ENCODE measurements at regions not wholly inside any gene's neighbourhood (a gene's known extent, or its start where the extent isn't known, plus 50 kb on each side); places are given as distances from the start of the nearest gene placed in this dataset.
"Not testable (repeated sequence)": the region's sequence is repeated elsewhere in the genome, so short reads cannot be mapped to it uniquely, and the experiment has no call there.

DNA sequence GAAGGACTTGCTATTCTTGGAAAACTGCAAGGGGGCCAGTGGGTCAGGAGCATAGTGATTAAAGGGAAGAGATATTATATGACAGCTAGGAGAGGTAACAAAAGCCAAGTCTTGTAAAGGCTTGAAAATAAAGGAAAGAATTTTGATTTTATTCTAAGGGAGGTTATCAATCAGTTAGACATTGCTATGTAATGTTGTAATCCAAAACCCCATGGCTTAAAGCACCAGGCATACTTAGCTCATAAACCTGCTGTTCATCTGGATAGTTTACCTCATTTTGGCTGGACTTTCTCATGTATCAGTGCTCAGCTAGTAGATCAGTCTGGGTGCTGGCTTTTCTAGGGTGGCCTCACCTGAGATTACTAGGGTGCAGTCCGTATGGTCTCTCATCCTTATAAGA, 680.9 kb upstream of the LMO3 start:
- H3K27ac ChIP-seq, result no peak overlapping the region
- TF ChIP-seq POLR2A (IDR thresholded peaks at IDR 0.05), result no peak
- TF ChIP-seq CTCF (IDR thresholded peaks at IDR 0.05), result no peak
- H3K4me1 ChIP-seq, result no peaks in the 10 kb centered on the region
- no peak overlapping the region for H3K4me3 ChIP-seq
- intact Hi-C loops (cut with DNase I), result no loop called here
- H3K27me3 ChIP-seq, result no peaks in the 10 kb centered on the region
- DNase-seq, result no peak
- WGBS (ENCODE audit: insufficient coverage, low coverage, low lambda C conversion rate, missing lambda C conversion rate), result 59% methylated on average over 1 of the region's 1 CpG
- H3K9me3 ChIP-seq, result no peaks in the 10 kb centered on the region
- H3K36me3 ChIP-seq, result no peaks in the 10 kb centered on the region
- ATAC-seq, result no peak

- TF ChIP-seq POLR2A (IDR thresholded peaks at IDR 0.05) (no peak), CTCF (IDR thresholded peaks at IDR 0.05) (no peak)
- 78% methylated on average over 1 of the region's 1 CpG for WGBS (ENCODE audit: insufficient coverage, low coverage, low lambda C conversion rate, missing lambda C conversion rate)
- intact Hi-C loops (cut with DNase I), result no loop called here
- Histone ChIP-seq H3K27me3 (no peaks in the 10 kb centered on the region), H3K4me1 (no peaks in the 10 kb centered on the region), H3K36me3 (no peaks in the 10 kb centered on the region), H3K4me3 (no peak overlapping the region), H3K9me3 (no peaks in the 10 kb centered on the region), H3K27ac (no peak overlapping the region)
- ATAC-seq (no peak), DNase-seq (no peak)
Observed at GRCh38 chr12:17284873-17285272, 678.9 kb upstream of the LMO3 start.

- Histone ChIP-seq H3K4me1 (no peaks in the 10 kb centered on the region), H3K4me3 (no peak overlapping the region), H3K27me3 (no peaks in the 10 kb centered on the region), H3K9me3 (no peaks in the 10 kb centered on the region), H3K27ac (no peak overlapping the region), H3K36me3 (no peaks in the 10 kb centered on the region)
- 65% methylated on average over 4 of the region's 9 CpGs for WGBS (ENCODE audit: insufficient coverage, low coverage, low lambda C conversion rate, missing lambda C conversion rate)
- TF ChIP-seq CTCF (IDR thresholded peaks at IDR 0.05) (no peak), POLR2A (IDR thresholded peaks at IDR 0.05) (no peak)
- no peak for ATAC-seq
- intact Hi-C loops (cut with DNase I), result no loop called here
- no peak for DNase-seq
Observed at GRCh38 chr12:17283563-17283962, 677.6 kb upstream of the LMO3 start.

DNA sequence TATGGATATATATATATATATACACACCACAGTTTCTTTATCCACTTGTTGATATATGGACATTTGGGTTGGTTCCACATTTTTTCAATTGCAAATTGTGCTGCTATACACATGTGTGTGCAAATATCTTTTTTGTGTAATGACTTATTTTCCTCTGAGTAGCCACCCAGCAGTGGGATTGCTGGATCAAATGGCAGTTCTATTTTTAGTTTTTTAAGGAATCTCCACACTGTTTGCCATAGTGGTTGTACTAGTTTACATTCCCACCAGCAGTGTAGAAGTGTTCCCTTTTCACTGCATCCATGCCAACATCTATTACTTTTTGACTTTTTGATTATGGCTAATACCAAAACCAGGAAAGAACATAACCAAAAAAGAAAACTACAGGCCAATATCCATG, 676.2 kb upstream of the LMO3 start:
- H3K27me3 ChIP-seq; DNase-seq; H3K27ac ChIP-seq; ATAC-seq; intact Hi-C loops (cut with DNase I); H3K36me3 ChIP-seq; H3K9me3 ChIP-seq; H3K4me3 ChIP-seq; H3K4me1 ChIP-seq: not testable (repeated sequence)

GRCh38 chr12:17278946-17279345, 673.0 kb upstream of the LMO3 start:
- H3K4me1 ChIP-seq, result no peaks in the 10 kb centered on the region
- intact Hi-C loops (cut with DNase I), result no loop called here
- TF ChIP-seq CTCF (IDR thresholded peaks at IDR 0.05) (peak in 3 of 4 donors; percentile 28 to 31 (median 29)), POLR2A (IDR thresholded peaks at IDR 0.05) (no peak)
- H3K36me3 ChIP-seq, result no peaks in the 10 kb centered on the region
- H3K9me3 ChIP-seq, result no peaks in the 10 kb centered on the region
- no peak for ATAC-seq
- DNase-seq, result no peak
- H3K27ac ChIP-seq, result no peak overlapping the region
- H3K27me3 ChIP-seq, result no peaks in the 10 kb centered on the region
- no peak overlapping the region for H3K4me3 ChIP-seq

All from right lobe of liver (tissue), 6 donors.